Lung (tissue), 11 donors: ENCODE measurements at regions not wholly inside any gene's neighbourhood (a gene's known extent, or its start where the extent isn't known, plus 50 kb on each side); places are given as distances from the start of the nearest gene placed in this dataset.

Experiments
- ATAC-seq: fragments of 200-7000 bp; cut with Tn5 transposase; one replicate; pipeline ENCODE4 v1.9.1; 2020; ENCODE audit warnings: moderate number of reproducible peaks; ENCODE audit not compliant: insufficient read depth, low FRiP score
- DNase-seq, 3 donors: peaks; one replicate each; pipeline ENCODE4 v3.0.0-alpha.2; 2013 to 2017
- H3K27ac ChIP-seq, 2 donors: one replicate each; pipeline ENCODE4 v1.5.1; 2013; ENCODE audit warnings: mild to moderate bottlenecking in 2 of 2, moderate library complexity in 2 of 2, control low read depth in 1 of 2, inconsistent platforms in 1 of 2, low read depth in 1 of 2, low read length in 1 of 2
- H3K27me3 ChIP-seq, 3 donors: one replicate each; pipeline ENCODE4 v1.5.1; 2013; ENCODE audit warnings: low read length in 2 of 3; ENCODE audit not compliant: control insufficient read depth in 3 of 3, insufficient read depth in 3 of 3
- H3K36me3 ChIP-seq, 4 donors: one replicate each; pipeline ENCODE4 v1.5.1; 2013; ENCODE audit warnings: low read length in 4 of 4, mild to moderate bottlenecking in 1 of 4, moderate library complexity in 1 of 4; ENCODE audit not compliant: control insufficient read depth in 4 of 4, insufficient read depth in 4 of 4
- H3K4me1 ChIP-seq, 5 donors: one replicate each; pipeline ENCODE4 v1.5.1; 2013; ENCODE audit warnings: low read length in 5 of 5, mild to moderate bottlenecking in 2 of 5, moderate library complexity in 1 of 5; ENCODE audit not compliant: control insufficient read depth in 5 of 5, insufficient read depth in 5 of 5
- H3K4me3 ChIP-seq: one replicate; pipeline ENCODE4 v1.5.1; 2013; ENCODE audit warnings: mild to moderate bottlenecking, control low read depth, moderate library complexity
- H3K9ac ChIP-seq, 2 donors: one replicate each; pipeline ENCODE4 v1.5.1; 2013; ENCODE audit warnings: low read length in 2 of 2, control low read depth in 1 of 2; ENCODE audit not compliant: insufficient read depth in 1 of 2
- H3K9me3 ChIP-seq, 4 donors: one replicate each; pipeline ENCODE4 v1.5.1; 2013; ENCODE audit warnings: low read length in 3 of 4, mild to moderate bottlenecking in 1 of 4, moderate library complexity in 1 of 4; ENCODE audit not compliant: control insufficient read depth in 4 of 4, insufficient read depth in 3 of 4
- WGBS, 2 donors: extraction: QIAGEN DNeasy Blood & Tissue Kit; methylation state at CpG; one replicate each; pipeline ENCODE4 v1.1.7; 2013; 5-methylcytosine and 5-hydroxymethylcytosine counted together
- TF ChIP-seq, protein P1 (sequence below): IDR thresholded peaks from 2 replicates; pipeline ENCODE4 v1.5.1; 2012; ENCODE audit warnings: mild to moderate bottlenecking; ENCODE audit errors: control extremely low read depth, extremely low read depth
- donor health status: control.
- donor health status: control.
- donor health status: Bipolar disorder and iron deficiency.
- donor health status: healthy.
- donor health status: DM: yes; HTN: yes; CAD: no.

DNA sequence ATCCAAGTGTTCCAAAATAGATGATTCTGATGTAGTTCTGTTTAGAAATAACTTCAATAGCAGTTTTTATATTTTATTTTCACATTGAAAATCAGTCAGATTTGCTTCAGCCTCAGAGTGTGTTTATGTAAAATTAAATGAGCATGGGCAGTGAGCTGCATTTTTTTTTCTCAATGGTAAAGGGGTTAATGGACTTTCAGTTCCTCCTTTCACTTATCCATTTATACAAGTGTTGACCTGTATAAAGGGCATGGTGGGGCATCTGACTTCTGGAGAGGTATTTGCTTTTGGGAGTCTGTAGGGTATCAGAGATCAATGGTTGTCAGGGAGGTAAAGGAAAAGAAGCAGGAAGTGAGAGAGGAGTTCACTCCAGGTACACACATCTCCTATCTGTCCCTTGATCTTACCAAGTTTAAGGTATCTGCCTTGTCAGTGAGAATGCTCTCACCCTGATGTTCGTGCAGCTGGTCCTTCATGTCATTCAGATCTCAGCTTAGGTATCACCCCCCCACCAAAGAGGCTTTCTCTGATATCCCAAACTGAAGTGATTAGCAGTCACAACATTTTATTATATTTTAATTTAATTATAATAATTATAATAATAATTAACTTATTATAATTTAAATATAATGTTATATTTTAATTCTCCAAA lies 181.6 kb upstream of the LMNTD1 start:
- no peaks in the 10 kb centered on the region for H3K9me3 ChIP-seq
- TF ChIP-seq, protein P1, sequence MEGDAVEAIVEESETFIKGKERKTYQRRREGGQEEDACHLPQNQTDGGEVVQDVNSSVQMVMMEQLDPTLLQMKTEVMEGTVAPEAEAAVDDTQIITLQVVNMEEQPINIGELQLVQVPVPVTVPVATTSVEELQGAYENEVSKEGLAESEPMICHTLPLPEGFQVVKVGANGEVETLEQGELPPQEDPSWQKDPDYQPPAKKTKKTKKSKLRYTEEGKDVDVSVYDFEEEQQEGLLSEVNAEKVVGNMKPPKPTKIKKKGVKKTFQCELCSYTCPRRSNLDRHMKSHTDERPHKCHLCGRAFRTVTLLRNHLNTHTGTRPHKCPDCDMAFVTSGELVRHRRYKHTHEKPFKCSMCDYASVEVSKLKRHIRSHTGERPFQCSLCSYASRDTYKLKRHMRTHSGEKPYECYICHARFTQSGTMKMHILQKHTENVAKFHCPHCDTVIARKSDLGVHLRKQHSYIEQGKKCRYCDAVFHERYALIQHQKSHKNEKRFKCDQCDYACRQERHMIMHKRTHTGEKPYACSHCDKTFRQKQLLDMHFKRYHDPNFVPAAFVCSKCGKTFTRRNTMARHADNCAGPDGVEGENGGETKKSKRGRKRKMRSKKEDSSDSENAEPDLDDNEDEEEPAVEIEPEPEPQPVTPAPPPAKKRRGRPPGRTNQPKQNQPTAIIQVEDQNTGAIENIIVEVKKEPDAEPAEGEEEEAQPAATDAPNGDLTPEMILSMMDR: no peak
- no peak for ATAC-seq
- DNase-seq: no peak
- 62 to 87% methylated on average over 1 of the region's 1 CpG for WGBS, 2 donors
- no peaks in the 10 kb centered on the region for H3K36me3 ChIP-seq
- no peak overlapping the region for H3K27ac ChIP-seq
- no peaks in the 10 kb centered on the region for H3K4me1 ChIP-seq
- no peak overlapping the region for H3K4me3 ChIP-seq
- no peaks in the 10 kb centered on the region for H3K27me3 ChIP-seq
- H3K9ac ChIP-seq: no peak overlapping the region

DNA sequence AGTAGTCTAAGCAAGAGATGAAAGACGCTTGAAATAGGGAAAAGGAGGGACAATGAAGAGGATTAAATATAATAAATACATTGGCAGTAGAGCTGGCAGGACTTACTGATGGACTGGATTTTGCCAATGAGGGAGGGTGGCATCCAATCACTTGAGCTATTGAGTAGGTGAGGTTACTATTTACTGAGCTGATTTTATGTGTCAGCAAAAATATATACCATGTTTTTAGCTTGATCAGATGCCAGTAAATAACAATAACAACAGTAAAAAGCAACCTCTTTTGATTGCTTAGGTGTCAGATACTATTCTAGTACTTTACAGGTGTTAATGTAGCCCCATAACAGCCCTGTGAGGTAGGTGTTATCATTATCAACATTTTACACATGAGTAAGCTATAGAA lies 187.5 kb upstream of the LMNTD1 start:
- DNase-seq (no peak), ATAC-seq (no peak)
- Histone ChIP-seq H3K27ac (no peak overlapping the region), H3K4me1 (peaks cover 0 to 14% (median 0%) of the 10 kb centered on the region in 5 donors), H3K36me3 (no peaks in the 10 kb centered on the region), H3K4me3 (no peak overlapping the region), H3K9ac (no peak overlapping the region), H3K27me3 (no peaks in the 10 kb centered on the region), H3K9me3 (no peaks in the 10 kb centered on the region)
- TF ChIP-seq, protein P1: no peak
- 91 to 92% methylated on average over 1 of the region's 1 CpG for WGBS, 2 donors

DNA sequence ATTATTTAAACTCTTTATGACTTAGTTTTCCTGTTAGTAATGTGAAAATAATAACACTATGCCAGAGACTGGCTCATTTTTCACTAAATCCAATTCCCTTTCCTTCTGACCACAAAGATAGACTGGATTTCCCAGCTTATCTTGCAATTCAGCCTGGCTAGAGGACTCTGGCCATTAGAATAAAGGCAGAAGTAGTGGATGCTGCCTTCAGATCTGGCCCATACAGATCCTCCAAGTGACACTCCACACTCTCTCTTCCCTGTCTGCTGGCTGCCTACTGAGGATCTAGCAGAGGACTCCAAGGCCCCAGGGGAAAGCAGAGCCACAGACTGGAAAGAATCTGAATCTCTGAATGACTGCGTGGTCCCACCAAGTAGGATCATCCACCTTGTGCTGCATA lies 188.8 kb upstream of the LMNTD1 start:
- Histone ChIP-seq H3K27me3 (no peaks in the 10 kb centered on the region), H3K27ac (no peak overlapping the region), H3K4me3 (no peak overlapping the region), H3K4me1 (peaks cover 0 to 14% (median 0%) of the 10 kb centered on the region in 5 donors), H3K9ac (no peak overlapping the region), H3K9me3 (no peaks in the 10 kb centered on the region), H3K36me3 (no peaks in the 10 kb centered on the region)
- 96 to 100% methylated on average over 1 of the region's 1 CpG for WGBS, 2 donors
- ATAC-seq (no peak), DNase-seq (no peak)
- TF ChIP-seq, protein P1: no peak
